ENCODE measurements at regions not wholly inside any gene's neighbourhood (a gene's known extent, or its start where the extent isn't known, plus 50 kb on each side); places are given as distances from the start of the nearest gene placed in this dataset.

DNA sequence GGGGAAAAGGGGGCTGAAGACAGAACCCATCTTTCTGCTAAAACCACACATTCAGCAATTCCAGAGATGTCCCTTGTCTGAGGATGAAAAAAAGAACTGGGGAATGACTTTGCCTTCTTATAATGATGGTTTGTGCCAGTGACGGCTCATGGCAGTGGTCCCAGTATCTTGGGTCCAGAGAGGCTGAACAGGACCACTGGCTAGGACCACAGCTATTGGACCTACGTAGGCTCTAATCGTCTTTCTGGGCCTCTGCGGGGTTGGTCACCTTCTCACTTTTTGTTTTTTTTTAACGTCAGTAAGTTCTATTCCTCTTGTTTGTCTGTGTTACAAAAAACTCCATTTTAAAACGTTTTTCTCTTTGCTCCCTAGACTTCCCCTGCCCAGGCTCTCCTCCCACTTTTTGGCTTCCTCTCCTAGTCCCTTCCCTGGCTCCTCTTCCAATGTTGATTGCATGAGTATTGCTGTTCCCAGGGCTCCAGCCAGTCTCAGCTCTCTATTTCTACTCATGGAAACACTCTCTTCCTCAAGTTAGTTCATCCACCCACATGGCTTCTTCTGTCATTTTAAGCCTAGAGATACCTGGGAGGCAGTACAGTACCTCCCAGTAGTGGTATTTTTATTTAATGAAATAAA is 52.6 kb upstream of the STX18 start:
- no peak for DNase-seq

- DNase-seq = no peak
Measured at GRCh38 chr4:4593596-4594284, 51.9 kb upstream of the STX18 start.

- no peak for DNase-seq
Measured at GRCh38 chr4:4592414-4592813, 50.6 kb upstream of the STX18 start.
